Endothelial cell of umbilical vein (primary cell): ENCODE measurements at regions not wholly inside any gene's neighbourhood (a gene's known extent, or its start where the extent isn't known, plus 50 kb on each side); places are given as distances from the start of the nearest gene placed in this dataset.

Experiments used
- BruUV-seq: library from RNA; stranded (reverse); fragments of 400-500 nt; replicated peaks from 2 replicates; lab custom pipeline; 2021; lab: Mats Ljungman, UMichigan
- CTCF ChIA-PET: fragments of 300-600, 350-600 bp; sonication (Branson Sonifier 250); formaldehyde crosslinking; loops from one replicate; lab custom pipeline; 2021; ENCODE audit warnings: antibody characterized with exemption, inconsistent platforms; lab: Charles Lee
- POLR2A ChIA-PET: fragments of 300-600, 350-600 bp; sonication (Branson Sonifier 250); formaldehyde crosslinking; loops from one replicate; lab custom pipeline; 2021; ENCODE audit warnings: antibody characterized with exemption, inconsistent platforms; lab: Charles Lee
- DNase-seq: peaks from one replicate; pipeline ENCODE4 v3.0.0-alpha.2; 2011; ENCODE audit warnings: low read depth, low spot score
- FAIRE-seq: peaks from 2 replicates; lab custom pipeline; 2011; peaks lifted over from hg19 to GRCh38; lab: Jason Lieb, UNC
- H2AFZ ChIP-seq: 2 replicates; pipeline ENCODE4 v1.6.0; 2012; ENCODE audit warnings: low read depth, low read length, control low read depth, inconsistent platforms
- H3K27ac ChIP-seq: 2 replicates; pipeline ENCODE4 v1.5.1; 2011; ENCODE audit warnings: low read depth, mild to moderate bottlenecking, control low read depth, low read length, moderate library complexity; ENCODE audit not compliant: insufficient read depth
- H3K27me3 ChIP-seq, 2 experiments: 2 replicates each; pipeline versions ENCODE4 v1.6.0 to v1.6.1; 2011; ENCODE audit warnings: low read length in 2 of 2, mixed read lengths in 1 of 2; ENCODE audit not compliant: control insufficient read depth in 2 of 2, insufficient read depth in 2 of 2
- H3K36me3 ChIP-seq, 2 experiments: 2 replicates in 1 of 2; 3 replicates in 1 of 2; pipeline ENCODE4 v1.5.1; 2011; ENCODE audit warnings: low read length in 2 of 2, mild to moderate bottlenecking in 1 of 2, moderate library complexity in 1 of 2; ENCODE audit not compliant: control insufficient read depth in 2 of 2, insufficient read depth in 2 of 2; ENCODE audit errors: extremely low read depth in 1 of 2
- H3K4me1 ChIP-seq: 3 replicates; pipeline ENCODE4 v1.5.1; 2011; ENCODE audit warnings: mild to moderate bottlenecking, low read length; ENCODE audit not compliant: control insufficient read depth, insufficient read depth; ENCODE audit errors: extremely low read depth
- H3K4me2 ChIP-seq: 2 replicates; pipeline ENCODE4 v1.6.1; 2011; ENCODE audit warnings: low read length, control low read depth, mixed read lengths; ENCODE audit not compliant: insufficient read depth
- H3K4me3 ChIP-seq, 3 experiments: fragments of 200-600 bp in 1 of 3; sonication (generic), shearing (Covaris generic) in 1 of 3; replicated peaks in 1 of 3; 2 replicates each; pipeline ENCODE4 v1.5.1; 2011 to 2016; ENCODE audit warnings: control low read depth in 3 of 3, low read length in 3 of 3, mild to moderate bottlenecking in 2 of 3, inconsistent platforms in 1 of 3, low read depth in 1 of 3, moderate library complexity in 1 of 3; ENCODE audit not compliant: insufficient read depth in 1 of 3
- H3K79me2 ChIP-seq: 2 replicates; pipeline ENCODE4 v1.6.0; 2012; ENCODE audit warnings: low read length, inconsistent platforms; ENCODE audit not compliant: control insufficient read depth, insufficient read depth
- H3K9ac ChIP-seq: replicated peaks from 2 replicates; pipeline ENCODE3; 2011; ENCODE audit warnings: low read length, control low read depth; ENCODE audit not compliant: insufficient read depth; ENCODE audit errors: extremely low read depth
- H3K9me1 ChIP-seq: replicated peaks from 3 replicates; pipeline ENCODE4 v1.6.0; 2011; ENCODE audit warnings: mild to moderate bottlenecking, low read length; ENCODE audit not compliant: control insufficient read depth, insufficient read depth; ENCODE audit errors: extremely low read depth
- H3K9me3 ChIP-seq: replicated peaks from 2 replicates; pipeline ENCODE4 v1.5.1; 2012; ENCODE audit warnings: low read length, inconsistent platforms; ENCODE audit not compliant: control insufficient read depth, insufficient read depth
- H4K20me1 ChIP-seq: replicated peaks from 2 replicates; pipeline ENCODE3; 2011; ENCODE audit warnings: mild to moderate bottlenecking, low read length; ENCODE audit not compliant: control insufficient read depth, insufficient read depth; ENCODE audit errors: extremely low read depth
- EZH2 ChIP-seq: IDR thresholded peaks from 2 replicates; pipeline ENCODE4 v1.6.1; 2012; ENCODE audit warnings: borderline replicate concordance, low read depth, mild to moderate bottlenecking, moderate library complexity, low read length, inconsistent platforms; ENCODE audit not compliant: severe bottlenecking
- FOS ChIP-seq: IDR thresholded peaks from 2 replicates; pipeline ENCODE4 v1.6.1; 2011; ENCODE audit warnings: mild to moderate bottlenecking, low read length, moderate library complexity, borderline replicate concordance; ENCODE audit not compliant: insufficient read depth
- GATA2 ChIP-seq: IDR thresholded peaks from 2 replicates; pipeline ENCODE4 v1.7.0; 2011; ENCODE audit warnings: low read depth, mild to moderate bottlenecking, moderate library complexity, mixed read lengths, low read length; ENCODE audit not compliant: insufficient read length, insufficient read depth
- JUN ChIP-seq: IDR thresholded peaks from 2 replicates; pipeline ENCODE4 v1.6.1; 2011; ENCODE audit warnings: borderline replicate concordance, low read depth; ENCODE audit not compliant: insufficient read length, insufficient read depth
- MAX ChIP-seq: IDR thresholded peaks from 2 replicates; pipeline ENCODE4 v1.6.1; 2011; ENCODE audit not compliant: insufficient read depth, insufficient read length
- MYC ChIP-seq: IDR thresholded peaks from one replicate; pipeline ENCODE4 v1.6.1; 2011; ENCODE audit warnings: mild to moderate bottlenecking, low read depth, low read length
- POLR2A ChIP-seq: IDR thresholded peaks from 2 replicates; pipeline ENCODE4 v1.6.1; 2012; ENCODE audit warnings: low read depth, mild to moderate bottlenecking, control low read depth, low read length
- POLR2AphosphoS5 ChIP-seq: IDR thresholded peaks from 2 replicates; pipeline ENCODE4 v1.6.1; 2012; ENCODE audit warnings: low read depth, mild to moderate bottlenecking, control low read depth, low read length, moderate library complexity; ENCODE audit not compliant: insufficient read depth
- dilution Hi-C: fragments of 300-500 bp; cut with MboI; formaldehyde crosslinking; loops from one replicate; pipeline ENCODE4 v1.15.0; 2019; ENCODE audit warnings: low sequenced_read_pairs; ENCODE audit not compliant: extremely low pct_ligation_motif_present
- intact Hi-C: fragments of 100-400 bp; cut with micrococcal nuclease; formaldehyde crosslinking; loops from one replicate; pipeline ENCODE4 v1.10.0; 2022
- TF ChIP-seq, protein P1 (sequence below), 2 donors: IDR thresholded peaks; 1 replicate in 1 of 2; 2 replicates in 1 of 2; pipeline ENCODE4 v1.5.1; 2011; ENCODE audit warnings: low read length in 2 of 2, mild to moderate bottlenecking in 2 of 2, moderate library complexity in 2 of 2, control low read depth in 1 of 2, inconsistent platforms in 1 of 2, low read depth in 1 of 2; ENCODE audit not compliant: insufficient read depth in 1 of 2; ENCODE audit errors: extremely low read depth in 1 of 2

DNA sequence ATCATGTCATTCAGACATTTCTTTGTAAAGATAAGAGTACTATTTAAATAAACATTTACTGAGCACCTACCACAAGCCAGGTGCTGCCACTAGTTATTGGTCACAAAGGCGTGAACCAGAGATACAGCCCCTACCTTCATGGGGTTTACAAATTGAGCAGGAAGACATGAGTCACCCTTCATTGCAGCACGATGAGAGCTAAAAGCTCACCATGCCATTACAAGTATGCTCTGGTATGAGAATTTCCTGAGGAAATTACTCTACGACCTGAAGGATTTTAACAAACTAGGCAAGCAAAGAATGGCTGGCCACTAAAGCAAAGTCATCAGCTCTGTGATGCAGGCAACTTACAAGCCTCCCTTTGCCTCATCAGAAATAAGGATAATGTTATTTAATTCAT lies 346.8 kb downstream of the BRINP2 start:
- intact Hi-C loops: loop anchor here (5.0 kb wide), 1 partner anchor 410 kb away; no protein-coding TSS in a partner anchor
- Histone ChIP-seq H3K4me1 (peaks cover 6% of the 10 kb centered on the region), H2AFZ (no peak overlapping the region), H3K36me3 (no peaks in the 10 kb centered on the region), H3K27me3 (no peaks in the 10 kb centered on the region), H3K79me2 (no peaks in the 10 kb centered on the region), H3K27ac (no peak overlapping the region), H3K4me2 (no peak overlapping the region), H3K9ac (no peak overlapping the region), H3K9me3 (no peaks in the 10 kb centered on the region), H3K4me3 (no peak overlapping the region), H3K9me1 (no peaks in the 10 kb centered on the region), H4K20me1 (no peaks in the 10 kb centered on the region)
- ChIA-PET POLR2A (no interaction called here), CTCF (no interaction called here)
- dilution Hi-C loops: no loop called here
- BruUV-seq: no TSS peak
- FAIRE-seq (no peak), DNase-seq (peak; percentile 70)
- TF ChIP-seq POLR2A (no peak), EZH2 (no peak), POLR2AphosphoS5 (peak; percentile 22), MYC (no peak), MAX (no peak), FOS (peak; percentile 85), GATA2 (no peak), JUN (peak; percentile 61)
- TF ChIP-seq, protein P1, sequence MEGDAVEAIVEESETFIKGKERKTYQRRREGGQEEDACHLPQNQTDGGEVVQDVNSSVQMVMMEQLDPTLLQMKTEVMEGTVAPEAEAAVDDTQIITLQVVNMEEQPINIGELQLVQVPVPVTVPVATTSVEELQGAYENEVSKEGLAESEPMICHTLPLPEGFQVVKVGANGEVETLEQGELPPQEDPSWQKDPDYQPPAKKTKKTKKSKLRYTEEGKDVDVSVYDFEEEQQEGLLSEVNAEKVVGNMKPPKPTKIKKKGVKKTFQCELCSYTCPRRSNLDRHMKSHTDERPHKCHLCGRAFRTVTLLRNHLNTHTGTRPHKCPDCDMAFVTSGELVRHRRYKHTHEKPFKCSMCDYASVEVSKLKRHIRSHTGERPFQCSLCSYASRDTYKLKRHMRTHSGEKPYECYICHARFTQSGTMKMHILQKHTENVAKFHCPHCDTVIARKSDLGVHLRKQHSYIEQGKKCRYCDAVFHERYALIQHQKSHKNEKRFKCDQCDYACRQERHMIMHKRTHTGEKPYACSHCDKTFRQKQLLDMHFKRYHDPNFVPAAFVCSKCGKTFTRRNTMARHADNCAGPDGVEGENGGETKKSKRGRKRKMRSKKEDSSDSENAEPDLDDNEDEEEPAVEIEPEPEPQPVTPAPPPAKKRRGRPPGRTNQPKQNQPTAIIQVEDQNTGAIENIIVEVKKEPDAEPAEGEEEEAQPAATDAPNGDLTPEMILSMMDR (IDR thresholded peaks at IDR 0.05; ENCODE audit: extremely low read depth in 1 of 2, insufficient read depth in 1 of 2, low read depth in 1 of 2, low read length in 2 of 2): no peak
